ENCODE measurements at regions not wholly inside any gene's neighbourhood (a gene's known extent, or its start where the extent isn't known, plus 50 kb on each side); places are given as distances from the start of the nearest gene placed in this dataset.

DNA sequence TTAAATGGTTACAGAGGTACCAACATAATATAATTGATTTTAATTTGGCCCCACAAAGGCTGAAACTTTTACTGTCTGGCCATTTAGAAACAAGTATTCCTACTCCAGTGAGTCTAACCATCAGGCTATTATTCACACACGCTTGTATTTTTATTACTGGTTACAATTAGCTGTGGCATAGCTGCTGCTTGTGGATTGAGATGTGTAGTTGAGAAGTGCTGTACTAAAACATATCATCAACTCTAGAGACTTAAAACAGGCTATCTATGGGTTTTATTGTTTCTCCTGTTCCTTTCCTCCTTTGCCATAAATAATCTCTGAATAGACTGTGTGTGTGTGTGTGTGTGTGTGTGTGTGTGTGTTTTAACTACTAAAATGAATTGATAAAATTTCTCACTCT lies 530.2 kb downstream of the CCDC85A start:
- TF ChIP-seq, protein P1, sequence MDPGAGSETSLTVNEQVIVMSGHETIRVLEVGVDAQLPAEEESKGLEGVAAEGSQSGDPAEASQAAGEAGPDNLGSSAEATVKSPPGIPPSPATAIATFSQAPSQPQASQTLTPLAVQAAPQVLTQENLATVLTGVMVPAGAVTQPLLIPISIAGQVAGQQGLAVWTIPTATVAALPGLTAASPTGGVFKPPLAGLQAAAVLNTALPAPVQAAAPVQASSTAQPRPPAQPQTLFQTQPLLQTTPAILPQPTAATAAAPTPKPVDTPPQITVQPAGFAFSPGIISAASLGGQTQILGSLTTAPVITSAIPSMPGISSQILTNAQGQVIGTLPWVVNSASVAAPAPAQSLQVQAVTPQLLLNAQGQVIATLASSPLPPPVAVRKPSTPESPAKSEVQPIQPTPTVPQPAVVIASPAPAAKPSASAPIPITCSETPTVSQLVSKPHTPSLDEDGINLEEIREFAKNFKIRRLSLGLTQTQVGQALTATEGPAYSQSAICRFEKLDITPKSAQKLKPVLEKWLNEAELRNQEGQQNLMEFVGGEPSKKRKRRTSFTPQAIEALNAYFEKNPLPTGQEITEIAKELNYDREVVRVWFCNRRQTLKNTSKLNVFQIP (CRISPR knock-in tag; IDR thresholded peaks at IDR 0.05; ENCODE audit: borderline replicate concordance, low read depth), result no peak
- TF ChIP-seq ZFP30 (CRISPR knock-in tag; IDR thresholded peaks at IDR 0.05) (no peak), SNAI2 (CRISPR knock-in tag; IDR thresholded peaks at IDR 0.05) (no peak), ZNF70 (CRISPR knock-in tag; IDR thresholded peaks at IDR 0.05) (no peak)
- TF ChIP-seq, protein P2, sequence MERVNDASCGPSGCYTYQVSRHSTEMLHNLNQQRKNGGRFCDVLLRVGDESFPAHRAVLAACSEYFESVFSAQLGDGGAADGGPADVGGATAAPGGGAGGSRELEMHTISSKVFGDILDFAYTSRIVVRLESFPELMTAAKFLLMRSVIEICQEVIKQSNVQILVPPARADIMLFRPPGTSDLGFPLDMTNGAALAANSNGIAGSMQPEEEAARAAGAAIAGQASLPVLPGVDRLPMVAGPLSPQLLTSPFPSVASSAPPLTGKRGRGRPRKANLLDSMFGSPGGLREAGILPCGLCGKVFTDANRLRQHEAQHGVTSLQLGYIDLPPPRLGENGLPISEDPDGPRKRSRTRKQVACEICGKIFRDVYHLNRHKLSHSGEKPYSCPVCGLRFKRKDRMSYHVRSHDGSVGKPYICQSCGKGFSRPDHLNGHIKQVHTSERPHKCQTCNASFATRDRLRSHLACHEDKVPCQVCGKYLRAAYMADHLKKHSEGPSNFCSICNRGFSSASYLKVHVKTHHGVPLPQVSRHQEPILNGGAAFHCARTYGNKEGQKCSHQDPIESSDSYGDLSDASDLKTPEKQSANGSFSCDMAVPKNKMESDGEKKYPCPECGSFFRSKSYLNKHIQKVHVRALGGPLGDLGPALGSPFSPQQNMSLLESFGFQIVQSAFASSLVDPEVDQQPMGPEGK (CRISPR knock-in tag; IDR thresholded peaks at IDR 0.05; ENCODE audit: borderline replicate concordance), result no peak

Data from SK-N-SH treated with all-trans-retinoic acid at 6 μM for 48 hours (cell line).